NCI-H187 treated with DMSO at 0.1 percent for 48 hours (cell line): ENCODE measurements at regions not wholly inside any gene's neighbourhood (a gene's known extent, or its start where the extent isn't known, plus 50 kb on each side); places are given as distances from the start of the nearest gene placed in this dataset.
A peak's percentile ranks its signal among the peaks of the same experiment; 100 is the strongest.

Experiments used
- DNase-seq: peaks from one replicate; lab custom pipeline; 2025; lab: John Stamatoyannopoulos, UW

GRCh38 chr4:65120287-65120686, 550.0 kb downstream of the EPHA5 start:
- DNase-seq: no peak

DNA sequence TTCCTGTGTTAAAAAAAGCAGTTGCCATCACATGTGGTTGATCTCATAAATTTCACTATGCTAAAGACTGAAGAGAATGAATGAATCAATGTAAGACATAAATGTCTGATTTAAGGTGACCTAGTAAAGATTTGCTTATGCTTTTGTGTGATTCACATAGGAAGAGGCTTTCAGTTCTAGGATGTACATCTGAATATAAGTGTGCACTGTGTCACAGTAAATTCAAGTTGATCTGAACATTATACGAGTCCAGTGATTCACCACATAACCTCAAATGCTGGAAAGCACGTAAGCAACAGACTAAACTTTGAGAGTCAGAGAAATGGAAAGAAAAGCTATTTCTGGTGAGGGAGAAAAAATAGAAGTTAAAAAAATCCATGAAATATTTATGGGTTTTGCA, 567.9 kb downstream of the EPHA5 start:
- DNase-seq: no peak

DNA sequence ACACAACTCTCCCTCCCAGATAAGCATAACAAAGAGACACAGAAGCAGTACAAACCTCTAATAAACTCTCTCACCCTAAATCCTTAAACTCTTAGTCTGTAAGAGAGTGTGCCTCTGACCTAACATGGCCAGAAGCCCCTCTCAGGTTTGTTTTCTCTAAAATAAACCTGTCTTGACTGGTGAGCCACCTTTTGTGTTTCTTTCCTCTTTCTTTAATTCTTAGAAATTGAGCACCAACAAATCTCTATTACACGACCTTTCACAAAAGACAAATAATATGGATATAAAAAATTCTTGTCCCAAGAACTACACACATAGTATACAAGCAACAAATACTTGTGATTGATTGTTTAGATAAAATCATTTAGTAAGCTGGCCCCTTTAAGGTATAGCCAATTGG, 573.7 kb downstream of the EPHA5 start:
- DNase-seq: no peak

DNA sequence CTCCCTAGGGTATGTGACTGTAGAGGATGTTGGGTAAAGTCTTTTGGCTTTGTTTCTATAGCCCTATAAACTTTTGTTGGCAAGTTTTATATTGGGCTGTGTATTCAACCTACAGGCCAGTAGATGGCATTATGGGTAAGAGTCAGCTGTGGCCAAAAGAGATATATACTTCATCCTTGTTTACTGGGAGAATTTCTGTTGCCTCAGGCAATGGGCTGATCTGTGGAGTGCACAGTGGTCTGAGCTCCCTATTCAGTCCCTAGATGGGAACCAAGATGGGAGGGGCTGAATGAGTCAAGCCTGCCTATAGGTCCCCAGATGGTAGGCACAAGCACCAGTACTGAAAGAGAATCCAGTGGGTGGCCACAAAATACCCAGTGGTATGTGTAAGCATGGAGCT, 580.6 kb downstream of the EPHA5 start:
- no peak for DNase-seq

GRCh38 chr4:65083076-65083475, 587.2 kb downstream of the EPHA5 start:
- DNase-seq: no peak

DNA sequence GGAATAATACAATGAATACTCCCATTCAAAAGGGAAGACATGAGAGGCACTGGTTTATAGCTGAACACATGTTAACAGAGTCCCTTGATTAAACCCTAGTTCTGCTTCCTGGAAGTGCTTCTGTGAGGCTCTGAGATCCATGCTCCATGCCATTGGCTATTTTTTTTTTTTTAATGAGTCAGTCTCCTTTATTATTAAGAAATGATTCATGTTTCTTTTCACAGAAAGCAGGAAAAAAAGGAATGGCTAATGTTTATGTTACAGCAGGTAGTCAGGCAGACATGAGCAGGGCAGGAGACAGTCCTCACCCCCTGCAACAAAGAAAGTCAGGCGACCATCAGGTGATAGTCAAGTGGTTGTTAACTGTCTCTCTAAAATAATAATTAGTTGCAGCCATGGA, 598.7 kb downstream of the EPHA5 start:
- no peak for DNase-seq

- DNase-seq: no peak
Observed at GRCh38 chr4:65069177-65069576, 601.1 kb downstream of the EPHA5 start.

DNA sequence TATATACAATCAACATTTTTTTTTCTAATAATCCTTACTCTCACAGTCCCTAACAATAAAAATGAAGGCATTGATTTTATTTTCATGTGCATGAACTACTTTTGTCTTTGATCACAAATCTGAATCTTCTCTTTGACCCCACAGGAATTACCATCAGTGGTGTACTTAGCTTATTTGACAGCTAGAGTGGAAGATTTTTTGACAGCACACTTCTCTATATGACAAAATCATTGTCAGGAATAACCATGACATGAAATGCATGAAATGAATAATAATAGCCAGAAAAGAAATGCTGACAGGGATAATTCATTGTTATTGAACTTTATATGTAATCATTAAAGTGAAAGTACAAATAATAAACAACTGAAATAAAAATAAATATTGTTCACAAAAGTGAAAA, 604.2 kb downstream of the EPHA5 start:
- DNase-seq: no peak

DNA sequence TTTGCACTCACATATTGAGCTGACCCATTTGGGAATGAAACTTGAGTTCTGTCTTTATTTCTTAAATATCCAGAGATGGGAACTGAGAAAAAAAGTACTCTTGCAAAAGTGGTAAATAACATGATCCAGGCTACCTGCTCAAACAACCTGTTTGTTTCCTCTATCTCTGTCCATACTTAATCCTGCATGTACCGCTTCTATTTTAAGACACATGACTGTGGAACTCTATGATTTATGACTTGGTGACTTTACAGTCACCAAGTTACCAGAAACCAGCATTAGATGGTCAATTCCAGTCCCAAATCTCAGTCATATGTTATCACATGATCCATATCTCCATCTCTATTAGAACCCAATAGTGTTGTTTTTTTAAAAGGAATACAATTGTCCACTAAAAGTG, 606.7 kb downstream of the EPHA5 start:
- no peak for DNase-seq

DNA sequence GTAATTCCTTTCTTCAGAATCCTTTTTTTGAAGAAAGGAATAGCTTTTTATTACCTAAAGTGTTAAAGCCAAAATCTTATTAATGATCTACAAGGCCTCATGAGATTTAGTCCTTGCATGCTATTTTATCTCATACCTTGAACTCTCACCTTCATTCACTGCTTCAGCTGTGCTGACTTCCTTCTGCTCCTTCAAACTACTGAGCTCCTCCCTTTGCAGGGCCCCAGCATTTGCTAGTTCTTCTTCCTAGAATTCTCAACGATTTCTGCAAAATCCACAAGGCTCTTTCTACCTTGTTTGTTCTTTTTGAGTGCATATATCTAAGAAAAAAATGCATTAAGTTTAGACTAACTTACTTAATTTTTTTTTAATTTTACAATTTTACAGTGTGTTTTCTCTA, 619.5 kb downstream of the EPHA5 start:
- DNase-seq: no peak

GRCh38 chr4:65046192-65047133, 623.8 kb downstream of the EPHA5 start:
- DNase-seq: no peak

- DNase-seq: no peak
Observed at GRCh38 chr4:65033899-65034298, 624.6 kb upstream of the TECRL start.

DNA sequence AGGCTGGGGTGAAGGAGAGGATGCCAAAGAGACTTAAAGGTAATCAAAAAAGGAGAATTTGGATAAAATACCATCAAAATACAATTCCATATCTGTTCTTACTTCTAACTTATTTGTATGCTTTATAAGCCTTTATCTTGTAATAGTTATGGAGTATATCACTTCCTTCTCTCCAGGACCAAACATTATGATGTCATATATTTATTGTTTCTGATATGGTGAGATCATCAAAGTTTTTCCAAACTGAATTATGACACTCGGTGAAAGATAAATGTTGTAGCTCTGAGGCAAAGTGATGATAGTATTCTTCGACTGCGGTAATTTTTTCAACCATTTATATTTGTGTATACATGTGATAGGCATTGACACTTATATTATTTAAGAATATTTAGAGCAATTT, 619.3 kb upstream of the TECRL start:
- DNase-seq: no peak

DNA sequence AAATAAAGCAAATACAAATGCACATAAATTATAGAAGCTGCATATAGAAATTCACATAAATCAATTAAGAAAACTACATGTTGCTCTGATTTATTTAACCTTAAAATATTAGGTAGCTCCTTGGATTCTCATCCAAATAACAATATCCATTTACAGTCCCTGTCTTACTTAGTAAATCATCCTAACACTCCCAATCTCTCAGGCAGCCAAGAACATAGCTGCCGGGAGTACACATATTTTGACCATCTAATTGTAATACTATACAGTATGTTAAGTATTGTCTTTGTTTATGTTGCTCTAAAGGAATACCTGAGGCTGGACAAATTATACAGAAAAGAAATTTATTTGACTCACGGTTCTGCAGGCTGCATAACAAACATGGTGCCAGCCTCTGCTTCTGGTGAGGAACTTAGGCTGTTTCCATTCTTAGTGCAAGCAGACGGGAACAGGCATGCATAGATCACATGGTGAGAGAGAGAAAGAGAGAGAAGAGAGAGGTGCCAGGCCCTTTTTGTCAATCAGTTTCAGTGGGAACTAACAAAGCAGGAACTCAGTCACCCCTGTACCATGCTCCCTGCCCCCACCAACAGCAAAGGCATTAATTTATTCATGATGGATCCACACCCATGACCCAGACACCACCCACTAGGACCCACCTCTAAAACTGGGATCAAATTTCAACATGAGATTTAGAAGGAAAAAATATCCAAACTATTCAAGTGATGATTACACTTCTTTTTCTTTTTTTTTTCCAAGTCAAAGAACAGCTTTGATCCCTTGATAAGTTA, 614.8 kb upstream of the TECRL start:
- DNase-seq: no peak

DNA sequence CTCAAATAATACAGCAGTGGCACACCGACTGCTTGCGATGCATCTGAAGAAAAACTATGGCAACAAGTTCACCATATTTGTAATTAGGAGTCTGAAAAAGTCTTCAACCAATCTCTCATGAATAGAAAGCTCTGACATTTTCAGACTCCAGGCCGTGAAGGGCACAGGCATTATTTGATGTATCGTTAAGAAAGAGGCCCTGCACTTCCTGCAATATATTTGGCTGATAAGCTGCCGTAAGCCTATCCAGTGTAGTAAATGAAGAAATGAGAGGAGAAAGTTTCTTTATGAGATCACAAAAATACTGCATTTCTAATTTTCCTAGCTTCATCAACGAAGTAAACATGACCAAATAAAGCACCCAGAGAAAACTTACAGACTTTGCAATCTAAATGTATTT, 613.8 kb upstream of the TECRL start:
- DNase-seq: no peak

DNA sequence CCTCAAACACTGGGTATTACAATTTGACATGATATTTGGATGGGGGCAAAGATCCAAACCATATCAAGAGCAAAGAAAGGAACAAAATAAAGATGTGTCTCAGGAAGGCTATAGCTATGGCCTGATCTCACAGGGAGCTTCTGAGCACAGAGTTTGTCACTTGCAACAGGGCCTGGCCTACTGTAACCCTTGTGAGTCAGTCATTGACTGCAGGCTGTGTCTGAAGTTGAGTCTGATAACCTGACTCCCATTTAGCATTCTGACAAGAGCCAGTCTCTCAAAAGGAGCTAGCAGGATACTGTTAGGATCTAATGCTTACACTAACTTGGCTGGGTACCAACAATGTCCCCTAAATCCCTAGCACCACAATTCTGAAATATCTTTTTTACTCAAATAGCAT, 612.5 kb upstream of the TECRL start:
- DNase-seq: no peak

DNA sequence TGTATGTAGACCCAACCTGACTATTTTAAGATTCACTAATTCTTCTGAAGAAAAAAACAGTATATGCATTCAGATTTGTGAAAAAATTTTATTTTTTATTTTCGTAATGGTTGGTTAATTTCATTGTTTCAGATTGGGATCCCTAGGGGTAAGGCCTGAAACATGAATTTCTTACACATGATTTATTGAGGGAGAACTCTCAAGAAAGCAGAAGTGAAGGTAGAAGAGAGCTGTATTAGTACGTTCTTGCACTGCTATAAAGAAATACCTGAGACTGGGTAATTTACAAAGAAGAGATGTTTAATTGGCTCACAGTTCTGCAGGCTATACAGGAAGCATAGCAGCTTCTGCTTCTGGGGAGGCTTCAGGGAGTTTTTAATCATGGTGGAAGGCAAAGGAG, 611.9 kb upstream of the TECRL start:
- no peak for DNase-seq

DNA sequence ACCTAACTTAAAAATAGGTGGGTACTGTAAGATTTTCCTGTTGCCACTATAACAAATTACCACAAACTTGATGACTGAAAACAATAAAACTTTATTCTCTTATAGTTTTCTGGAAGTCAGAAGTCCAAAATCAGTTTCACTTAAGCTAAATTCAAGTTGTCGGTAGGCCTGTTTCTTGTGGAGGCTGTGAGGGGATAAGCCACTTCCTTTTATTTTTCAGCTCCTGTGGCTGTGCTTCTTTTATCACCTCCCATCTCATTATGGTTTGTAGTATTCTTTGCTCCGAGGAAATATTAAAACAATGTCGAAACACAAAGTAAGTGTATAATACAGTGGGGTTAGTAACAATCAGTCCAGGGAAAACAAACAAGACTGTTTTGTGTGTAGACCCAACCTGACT, 610.5 kb upstream of the TECRL start:
- DNase-seq: no peak

DNA sequence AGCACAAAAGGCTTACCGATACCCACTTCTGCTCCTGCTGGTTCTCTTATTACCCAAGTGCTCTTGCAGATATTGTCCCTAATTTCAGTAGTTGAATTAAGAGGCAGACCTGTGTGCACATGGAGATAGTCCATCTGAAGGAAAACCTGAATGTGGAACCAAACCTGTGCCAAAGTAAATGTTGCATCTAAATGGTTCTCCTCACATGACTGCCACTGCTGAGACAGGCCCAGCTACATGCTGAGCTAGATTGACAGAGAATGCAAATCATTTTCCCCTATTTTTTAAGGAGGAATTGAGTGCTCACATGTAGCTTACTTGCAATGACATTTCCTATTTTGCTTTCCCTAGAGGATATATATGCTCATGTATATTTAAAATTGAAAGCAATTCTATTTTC, 609.1 kb upstream of the TECRL start:
- DNase-seq: no peak

DNA sequence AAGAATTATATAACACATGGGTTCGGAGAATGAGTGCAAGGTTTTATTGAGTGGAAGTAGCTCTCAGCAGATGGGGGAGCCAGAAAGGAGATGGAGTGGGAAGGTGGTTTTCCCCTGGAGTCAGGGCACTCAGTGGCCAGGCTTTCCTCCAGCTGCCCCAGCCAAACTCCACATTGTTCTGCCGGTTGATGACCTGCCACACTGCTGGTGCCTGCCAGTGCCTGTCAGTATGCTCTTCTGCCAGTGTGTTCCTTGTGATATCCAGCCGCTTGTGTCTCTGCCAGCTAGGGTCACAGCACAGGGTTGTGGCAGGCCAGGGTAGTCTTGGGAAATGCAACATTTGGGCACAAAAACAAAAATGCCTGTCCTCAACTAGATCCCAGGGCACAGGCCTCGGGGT, 604.8 kb upstream of the TECRL start:
- DNase-seq: no peak

GRCh38 chr4:65007841-65008439, 598.7 kb upstream of the TECRL start:
- peak; percentile 26 for DNase-seq

GRCh38 chr4:64975177-64975576, 565.9 kb upstream of the TECRL start:
- DNase-seq: no peak

GRCh38 chr4:64969081-64969480, 559.8 kb upstream of the TECRL start:
- no peak for DNase-seq
